GM12875 (cell line): ENCODE measurements at regions not wholly inside any gene's neighbourhood (a gene's known extent, or its start where the extent isn't known, plus 50 kb on each side); places are given as distances from the start of the nearest gene placed in this dataset.

Experiments
- H3K4me3 ChIP-seq: one replicate; pipeline ENCODE4 v1.5.1; 2011; ENCODE audit warnings: low read depth, low read length, control low read depth
- CTCF ChIP-seq: IDR thresholded peaks from 2 replicates; pipeline ENCODE4 v1.5.1; 2011; ENCODE audit warnings: low read depth, mild to moderate bottlenecking, control low read depth, inconsistent platforms, low read length, moderate library complexity, borderline replicate concordance; ENCODE audit not compliant: insufficient read depth

- TF ChIP-seq CTCF, result no peak
- H3K4me3 ChIP-seq, result no peak overlapping the region
Observed at GRCh38 chr6:97401533-97401932, 118.5 kb upstream of the MMS22L start.

- H3K4me3 ChIP-seq, result no peak overlapping the region
- TF ChIP-seq CTCF, result no peak
Observed at GRCh38 chr6:97405818-97406409, 122.9 kb upstream of the MMS22L start.

- TF ChIP-seq CTCF, result no peak
- no peak overlapping the region for H3K4me3 ChIP-seq
Observed at GRCh38 chr6:97406633-97407032, 123.6 kb upstream of the MMS22L start.

GRCh38 chr6:97411610-97412009, 128.6 kb upstream of the MMS22L start:
- no peak overlapping the region for H3K4me3 ChIP-seq
- TF ChIP-seq CTCF, result no peak

- H3K4me3 ChIP-seq, result no peak overlapping the region
- TF ChIP-seq CTCF, result no peak
Observed at GRCh38 chr6:97412511-97412910, 129.5 kb upstream of the MMS22L start.

GRCh38 chr6:97422171-97422570, 139.2 kb upstream of the MMS22L start:
- no peak overlapping the region for H3K4me3 ChIP-seq
- TF ChIP-seq CTCF, result no peak

GRCh38 chr6:97423190-97423589, 140.2 kb upstream of the MMS22L start:
- no peak for TF ChIP-seq CTCF
- no peak overlapping the region for H3K4me3 ChIP-seq
